ENCODE measurements at regions not wholly inside any gene's neighbourhood (a gene's known extent, or its start where the extent isn't known, plus 50 kb on each side); places are given as distances from the start of the nearest gene placed in this dataset.
A peak's percentile ranks its signal among the peaks of the same experiment; 100 is the strongest.

- no peaks in the 10 kb centered on the region for H3K4me1 ChIP-seq (ENCODE audit: insufficient read depth)
- no peaks in the 10 kb centered on the region for H3K36me3 Mint-ChIP-seq (ENCODE audit: low read depth)
- no peak for ATAC-seq
- no peaks in the 10 kb centered on the region for H3K79me2 ChIP-seq (replicated peaks; ENCODE audit: insufficient read depth)
- 0 out of 2 replicates have a peak, but pooled peaks cover 4% of the 10 kb centered on the region for H3K9me2 ChIP-seq (ENCODE audit: insufficient read depth)
- no peak overlapping the region for H3K27ac ChIP-seq (ENCODE audit: low read depth)
- H3F3A ChIP-seq (replicated peaks; ENCODE audit: low read depth): no peaks in the 10 kb centered on the region
- H3K4me2 ChIP-seq: no peak overlapping the region
- H3K27me3 ChIP-seq (ENCODE audit: insufficient read depth): no peaks in the 10 kb centered on the region
- no peaks in the 10 kb centered on the region; the same call in 2 of the 3 replicates for H3K4me1 Mint-ChIP-seq
- H3K4me3 Mint-ChIP-seq: no peak overlapping the region
- H3K9me3 Mint-ChIP-seq: peaks cover 16% of the 10 kb centered on the region
- H2AFZ ChIP-seq: no peak overlapping the region
- no peak overlapping the region for H3K4me3 ChIP-seq
- no peaks in the 10 kb centered on the region for H3K36me3 ChIP-seq (ENCODE audit: insufficient read depth)
- peaks cover 7% of the 10 kb centered on the region for H3K27me3 Mint-ChIP-seq (ENCODE audit: insufficient read depth, low read depth, poor library complexity)
- no peaks in the 10 kb centered on the region for H4K20me1 ChIP-seq (replicated peaks; ENCODE audit: insufficient read depth)
- H3K27ac Mint-ChIP-seq: no peak overlapping the region
- peak; percentile 16 for DNase-seq (ENCODE audit: low spot score)
- TF ChIP-seq CREB1 (CRISPR knock-in tag; IDR thresholded peaks at IDR 0.05; ENCODE audit: low read depth) (no peak), EZH2 (IDR thresholded peaks at IDR 0.05; ENCODE audit: low read depth, unreplicated experiment) (no peak), CTCF (conservative IDR thresholded peaks at IDR 0.05; ENCODE audit: low read depth in 2 of 2) (no peak), ZNF114 (CRISPR knock-in tag; IDR thresholded peaks at IDR 0.05) (no peak), ZNF331 (CRISPR knock-in tag; IDR thresholded peaks at IDR 0.05; ENCODE audit: low read depth) (no peak), REST (IDR thresholded peaks at IDR 0.05; ENCODE audit: unreplicated experiment) (no peak), JUNB (IDR thresholded peaks at IDR 0.05; ENCODE audit: unreplicated experiment) (no peak), POLR2AphosphoS5 (IDR thresholded peaks at IDR 0.05; ENCODE audit: low read depth) (no peak), EZH2phosphoT487 (IDR thresholded peaks at IDR 0.05; ENCODE audit: unreplicated experiment) (no peak), NANOG (IDR thresholded peaks at IDR 0.05; ENCODE audit: borderline replicate concordance) (no peak), STAT1 (IDR thresholded peaks at IDR 0.05; ENCODE audit: unreplicated experiment) (no peak)
- TF ChIP-seq, protein P1, sequence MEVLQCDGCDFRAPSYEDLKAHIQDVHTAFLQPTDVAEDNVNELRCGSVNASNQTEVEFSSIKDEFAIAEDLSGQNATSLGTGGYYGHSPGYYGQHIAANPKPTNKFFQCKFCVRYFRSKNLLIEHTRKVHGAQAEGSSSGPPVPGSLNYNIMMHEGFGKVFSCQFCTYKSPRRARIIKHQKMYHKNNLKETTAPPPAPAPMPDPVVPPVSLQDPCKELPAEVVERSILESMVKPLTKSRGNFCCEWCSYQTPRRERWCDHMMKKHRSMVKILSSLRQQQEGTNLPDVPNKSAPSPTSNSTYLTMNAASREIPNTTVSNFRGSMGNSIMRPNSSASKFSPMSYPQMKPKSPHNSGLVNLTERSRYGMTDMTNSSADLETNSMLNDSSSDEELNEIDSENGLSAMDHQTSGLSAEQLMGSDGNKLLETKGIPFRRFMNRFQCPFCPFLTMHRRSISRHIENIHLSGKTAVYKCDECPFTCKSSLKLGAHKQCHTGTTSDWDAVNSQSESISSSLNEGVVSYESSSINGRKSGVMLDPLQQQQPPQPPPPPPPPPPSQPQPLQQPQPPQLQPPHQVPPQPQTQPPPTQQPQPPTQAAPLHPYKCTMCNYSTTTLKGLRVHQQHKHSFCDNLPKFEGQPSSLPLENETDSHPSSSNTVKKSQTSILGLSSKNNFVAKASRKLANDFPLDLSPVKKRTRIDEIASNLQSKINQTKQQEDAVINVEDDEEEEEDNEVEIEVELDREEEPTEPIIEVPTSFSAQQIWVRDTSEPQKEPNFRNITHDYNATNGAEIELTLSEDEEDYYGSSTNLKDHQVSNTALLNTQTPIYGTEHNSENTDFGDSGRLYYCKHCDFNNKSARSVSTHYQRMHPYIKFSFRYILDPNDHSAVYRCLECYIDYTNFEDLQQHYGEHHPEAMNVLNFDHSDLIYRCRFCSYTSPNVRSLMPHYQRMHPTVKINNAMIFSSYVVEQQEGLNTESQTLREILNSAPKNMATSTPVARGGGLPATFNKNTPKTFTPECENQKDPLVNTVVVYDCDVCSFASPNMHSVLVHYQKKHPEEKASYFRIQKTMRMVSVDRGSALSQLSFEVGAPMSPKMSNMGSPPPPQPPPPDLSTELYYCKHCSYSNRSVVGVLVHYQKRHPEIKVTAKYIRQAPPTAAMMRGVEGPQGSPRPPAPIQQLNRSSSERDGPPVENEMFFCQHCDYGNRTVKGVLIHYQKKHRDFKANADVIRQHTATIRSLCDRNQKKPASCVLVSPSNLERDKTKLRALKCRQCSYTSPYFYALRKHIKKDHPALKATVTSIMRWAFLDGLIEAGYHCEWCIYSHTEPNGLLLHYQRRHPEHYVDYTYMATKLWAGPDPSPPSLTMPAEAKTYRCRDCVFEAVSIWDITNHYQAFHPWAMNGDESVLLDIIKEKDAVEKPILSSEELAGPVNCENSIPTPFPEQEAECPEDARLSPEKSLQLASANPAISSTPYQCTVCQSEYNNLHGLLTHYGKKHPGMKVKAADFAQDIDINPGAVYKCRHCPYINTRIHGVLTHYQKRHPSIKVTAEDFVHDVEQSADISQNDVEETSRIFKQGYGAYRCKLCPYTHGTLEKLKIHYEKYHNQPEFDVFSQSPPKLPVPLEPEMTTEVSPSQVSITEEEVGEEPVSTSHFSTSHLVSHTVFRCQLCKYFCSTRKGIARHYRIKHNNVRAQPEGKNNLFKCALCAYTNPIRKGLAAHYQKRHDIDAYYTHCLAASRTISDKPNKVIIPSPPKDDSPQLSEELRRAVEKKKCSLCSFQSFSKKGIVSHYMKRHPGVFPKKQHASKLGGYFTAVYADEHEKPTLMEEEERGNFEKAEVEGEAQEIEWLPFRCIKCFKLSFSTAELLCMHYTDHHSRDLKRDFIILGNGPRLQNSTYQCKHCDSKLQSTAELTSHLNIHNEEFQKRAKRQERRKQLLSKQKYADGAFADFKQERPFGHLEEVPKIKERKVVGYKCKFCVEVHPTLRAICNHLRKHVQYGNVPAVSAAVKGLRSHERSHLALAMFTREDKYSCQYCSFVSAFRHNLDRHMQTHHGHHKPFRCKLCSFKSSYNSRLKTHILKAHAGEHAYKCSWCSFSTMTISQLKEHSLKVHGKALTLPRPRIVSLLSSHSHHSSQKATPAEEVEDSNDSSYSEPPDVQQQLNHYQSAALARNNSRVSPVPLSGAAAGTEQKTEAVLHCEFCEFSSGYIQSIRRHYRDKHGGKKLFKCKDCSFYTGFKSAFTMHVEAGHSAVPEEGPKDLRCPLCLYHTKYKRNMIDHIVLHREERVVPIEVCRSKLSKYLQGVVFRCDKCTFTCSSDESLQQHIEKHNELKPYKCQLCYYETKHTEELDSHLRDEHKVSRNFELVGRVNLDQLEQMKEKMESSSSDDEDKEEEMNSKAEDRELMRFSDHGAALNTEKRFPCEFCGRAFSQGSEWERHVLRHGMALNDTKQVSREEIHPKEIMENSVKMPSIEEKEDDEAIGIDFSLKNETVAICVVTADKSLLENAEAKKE (CRISPR knock-in tag; IDR thresholded peaks at IDR 0.05): no peak
Observed at GRCh38 chr9:126096340-126096739, 230.3 kb upstream of the MVB12B start.

All from GM23338 (cell line).